ENCODE measurements at regions not wholly inside any gene's neighbourhood (a gene's known extent, or its start where the extent isn't known, plus 50 kb on each side); places are given as distances from the start of the nearest gene placed in this dataset.

DNA sequence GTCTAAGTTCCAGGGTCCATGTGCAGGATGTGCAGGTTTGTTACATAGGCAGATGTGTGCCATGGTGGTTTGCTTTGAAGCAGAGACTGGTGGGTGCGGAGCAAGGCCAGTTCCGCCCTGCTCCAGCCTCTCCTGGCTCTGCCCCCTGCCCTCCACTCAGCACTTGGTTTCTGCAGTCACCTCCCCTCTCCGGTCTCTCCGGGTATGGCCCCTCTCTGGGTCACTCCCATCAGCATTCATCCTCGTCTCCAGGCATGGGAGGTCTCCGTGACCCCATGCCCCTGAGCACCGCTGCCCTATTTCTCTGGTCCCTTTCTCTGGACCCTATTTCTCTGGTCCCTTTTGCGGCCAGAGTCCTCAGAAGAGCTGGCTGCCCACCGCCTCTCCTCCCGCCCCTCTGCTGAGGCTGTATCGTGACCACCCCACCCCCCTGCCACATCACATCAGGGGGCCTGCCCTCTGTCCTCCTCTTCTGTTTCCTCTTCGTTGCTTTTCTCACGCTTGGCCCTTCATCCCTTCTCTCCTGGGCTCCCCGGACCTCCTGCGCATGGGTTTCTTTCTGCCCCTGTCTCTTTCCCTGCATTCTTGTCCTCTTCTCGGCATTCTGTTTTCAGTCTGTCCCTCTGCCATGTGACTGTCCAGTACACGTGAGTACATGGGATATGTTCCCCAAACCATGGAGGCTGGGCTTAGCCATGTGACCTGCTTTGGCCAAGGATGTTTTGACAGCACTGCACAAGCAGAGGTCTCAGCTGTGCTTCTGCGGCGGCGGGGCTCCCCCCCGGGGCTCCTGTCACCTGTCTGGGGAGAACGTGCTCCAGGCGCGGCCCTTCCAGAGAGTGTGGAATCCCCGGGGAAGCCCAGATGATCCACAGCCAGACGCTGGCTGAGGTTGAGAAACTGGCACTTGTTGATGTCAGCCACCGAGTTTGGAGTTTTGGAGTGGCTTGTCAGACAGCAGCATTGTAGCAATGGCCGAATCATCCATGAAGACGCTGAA lies 54.4 kb upstream of the C1orf174 start:
- DNase-seq = no peak

DNA sequence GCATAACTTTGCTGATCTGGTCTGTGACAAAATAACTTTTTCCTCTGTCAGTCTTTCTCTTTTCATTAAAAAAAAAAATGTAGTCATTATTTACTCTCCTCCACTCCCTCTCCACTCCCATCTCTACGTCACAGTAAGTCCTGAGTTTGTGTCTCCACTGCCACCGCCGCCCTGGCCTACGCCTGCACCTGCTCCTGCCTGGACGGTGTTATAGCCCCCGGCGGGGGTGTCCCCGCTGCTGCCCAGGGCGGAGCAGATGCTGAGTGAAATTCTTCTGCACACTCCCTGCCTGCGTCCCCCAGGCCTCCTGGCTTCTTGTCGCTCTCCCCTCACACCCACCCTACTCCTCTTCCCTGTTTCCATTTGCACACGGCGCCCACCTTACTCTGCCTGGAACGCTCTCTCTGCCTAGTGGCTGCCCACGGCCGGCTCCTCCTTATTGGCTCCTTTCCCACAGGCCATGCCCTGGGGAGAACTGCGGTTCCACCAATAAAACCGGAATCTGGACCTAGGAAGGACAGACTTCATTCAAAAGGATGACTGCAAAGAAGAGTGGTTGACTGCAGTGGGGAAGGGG lies 55.2 kb upstream of the C1orf174 start:
- no peak for DNase-seq

DNA sequence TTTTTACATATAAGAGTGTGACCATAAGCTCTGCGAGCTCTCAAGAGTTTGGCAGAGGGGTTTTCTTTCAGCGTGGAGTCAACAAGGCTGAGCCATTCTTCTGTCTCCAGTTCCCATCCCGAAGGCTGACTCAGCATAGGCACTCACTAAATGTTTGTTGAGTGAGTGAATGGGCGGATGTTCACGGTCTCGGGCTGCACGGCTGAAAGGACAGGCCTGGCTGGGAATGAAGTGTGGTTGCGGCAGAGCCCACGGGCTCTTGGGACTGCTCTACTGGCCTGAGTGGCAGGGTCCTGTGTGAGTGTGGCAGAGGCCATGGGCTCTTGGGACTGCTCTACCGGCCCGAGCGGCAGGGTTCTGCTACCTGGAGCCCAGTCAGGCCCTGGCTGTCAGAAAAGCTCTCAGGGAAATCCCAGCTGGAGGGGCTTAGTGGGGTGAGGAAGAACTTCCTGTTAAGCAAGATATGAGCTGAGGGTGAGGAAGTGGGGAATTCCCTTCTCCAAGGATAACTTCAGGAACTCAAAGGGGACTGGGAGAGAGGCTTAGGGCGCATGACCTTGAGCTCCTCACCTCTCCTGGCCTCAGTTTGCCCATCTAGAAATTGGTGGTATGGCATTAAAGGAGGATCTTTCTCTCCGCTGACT lies 56.6 kb upstream of the C1orf174 start:
- DNase-seq = no peak

DNA sequence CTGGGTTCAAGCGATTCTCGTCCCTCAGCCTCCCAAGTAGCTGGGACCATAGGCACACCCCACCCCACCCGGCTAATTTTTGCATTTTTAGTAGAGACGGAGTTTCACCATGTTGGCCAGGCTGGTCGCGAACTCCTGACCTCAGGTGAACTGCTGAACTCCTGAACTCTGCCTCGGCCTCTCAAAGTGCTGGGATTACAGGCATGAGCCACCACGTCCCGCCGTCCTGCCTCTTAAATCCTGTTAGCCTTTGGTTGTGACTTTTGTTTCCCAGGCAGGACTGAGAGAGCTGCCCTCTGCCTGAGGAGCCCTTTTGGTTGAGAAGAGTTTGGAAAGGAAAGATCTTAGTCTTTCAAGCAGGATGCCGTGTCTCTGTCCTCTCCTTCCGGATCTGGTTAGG lies 59.3 kb upstream of the C1orf174 start:
- no peak for DNase-seq

DNA sequence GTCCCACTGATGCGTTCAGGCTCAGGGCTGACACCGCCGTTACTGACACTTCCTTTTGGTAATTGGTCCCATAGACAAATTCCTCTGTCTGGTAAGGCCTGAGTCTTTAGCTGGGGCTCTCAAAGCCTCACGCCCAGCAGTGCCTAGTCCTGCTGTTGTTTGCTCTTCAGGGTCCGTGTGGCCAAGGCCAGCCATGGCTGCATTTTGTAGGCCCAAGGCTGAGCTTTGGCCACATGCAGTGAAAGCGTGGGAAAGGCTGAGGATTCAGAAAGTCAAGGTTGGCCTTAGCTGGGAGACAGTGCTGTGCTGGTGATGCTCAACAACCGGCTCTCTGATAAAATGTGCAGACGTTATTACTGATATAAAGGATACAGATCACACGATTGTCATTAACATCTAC lies 63.5 kb upstream of the C1orf174 start:
- no peak for DNase-seq

DNA sequence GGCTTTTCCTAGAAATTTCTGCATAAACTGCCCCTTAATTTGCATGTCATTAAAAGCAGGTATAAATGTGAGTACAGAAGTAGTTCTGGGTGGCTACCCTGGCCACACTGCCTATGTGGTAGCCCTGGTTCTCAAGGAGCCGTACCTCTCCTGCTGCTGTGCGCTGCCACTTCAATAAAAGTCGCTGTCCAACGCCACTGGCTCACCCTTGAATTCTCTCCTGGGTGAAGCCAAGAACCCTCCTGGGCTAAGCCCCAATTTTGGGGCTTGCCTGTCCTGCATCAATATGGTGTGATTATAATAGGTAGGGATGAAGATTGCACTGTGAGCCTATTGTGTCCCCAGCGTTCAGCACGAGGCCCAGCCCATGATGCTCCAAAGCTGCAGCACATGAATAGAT lies 65.6 kb upstream of the C1orf174 start:
- no peak for DNase-seq

DNA sequence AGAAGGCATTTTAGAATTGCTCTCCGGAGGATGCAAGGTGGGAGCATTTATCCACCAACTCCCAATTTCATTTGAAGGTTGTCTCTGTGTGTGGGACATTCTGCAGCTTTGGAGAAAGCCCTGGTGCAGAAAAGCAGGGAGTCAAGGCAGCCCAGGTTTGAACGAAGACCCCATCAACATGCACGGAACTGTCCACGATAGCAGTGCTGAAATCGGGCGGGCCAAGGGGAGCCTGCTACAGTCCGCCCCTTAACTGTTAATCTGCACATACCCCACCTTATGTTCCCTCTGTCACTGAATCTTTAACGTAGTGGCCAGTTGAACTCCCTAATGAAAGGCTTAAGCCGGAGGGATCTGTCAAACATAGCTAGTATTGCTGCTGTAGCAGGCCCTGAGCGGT lies 68.8 kb upstream of the C1orf174 start:
- no peak for DNase-seq

DNA sequence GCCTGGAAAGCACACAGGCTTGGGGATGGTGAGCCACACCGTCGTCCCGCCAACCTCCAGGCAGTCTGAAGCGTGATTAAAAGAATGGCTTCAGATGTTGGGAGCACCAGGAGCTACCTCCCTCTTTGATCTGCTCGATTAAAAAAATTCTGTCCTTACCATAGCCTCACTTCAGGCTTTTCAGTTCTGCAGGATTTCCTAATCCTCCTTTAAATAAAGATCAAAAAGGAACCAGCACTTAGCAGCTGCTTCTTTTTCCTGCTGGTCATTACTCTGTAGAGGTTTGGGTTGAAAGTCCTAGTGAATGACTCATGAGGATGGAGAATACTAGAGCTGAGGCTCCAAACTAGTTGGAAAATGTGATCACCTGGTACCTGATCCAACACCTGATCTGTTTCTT lies 71.9 kb upstream of the C1orf174 start:
- DNase-seq = no peak

DNA sequence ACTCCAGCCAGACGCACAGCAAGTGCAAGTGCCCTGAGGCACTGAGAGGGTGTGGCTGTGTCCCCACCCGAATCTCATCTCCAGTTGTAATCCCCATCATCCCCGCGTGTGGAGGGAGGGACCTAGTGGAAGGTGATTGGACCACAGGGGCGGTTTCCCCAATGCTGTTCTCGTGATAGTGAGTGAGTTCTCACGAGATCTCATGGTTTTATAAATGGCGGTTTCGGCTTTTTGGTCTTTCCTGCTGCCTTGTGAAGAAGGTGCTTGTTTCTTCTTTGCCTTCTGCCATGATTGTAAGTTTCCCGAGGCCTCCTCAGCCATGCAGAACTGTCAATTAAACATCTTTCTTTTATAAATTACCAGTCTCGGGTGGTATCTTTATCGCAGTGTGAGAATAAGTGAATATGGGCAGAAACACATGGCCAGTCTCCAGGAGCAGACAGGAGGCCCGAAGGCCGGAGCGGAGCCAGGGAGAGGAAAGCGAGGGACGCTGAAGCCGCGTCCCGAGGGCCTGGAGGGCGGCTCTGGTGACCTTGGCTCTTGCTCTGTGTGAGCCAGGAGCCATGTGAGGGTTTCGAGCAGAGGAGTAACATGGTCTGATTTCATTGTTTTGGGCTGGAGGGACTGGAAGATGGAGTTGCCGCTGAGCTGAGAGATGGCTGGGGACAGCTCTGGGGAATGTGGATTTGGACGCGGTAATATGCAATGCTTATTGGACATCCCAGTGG lies 76.0 kb upstream of the C1orf174 start:
- DNase-seq = no peak

DNA sequence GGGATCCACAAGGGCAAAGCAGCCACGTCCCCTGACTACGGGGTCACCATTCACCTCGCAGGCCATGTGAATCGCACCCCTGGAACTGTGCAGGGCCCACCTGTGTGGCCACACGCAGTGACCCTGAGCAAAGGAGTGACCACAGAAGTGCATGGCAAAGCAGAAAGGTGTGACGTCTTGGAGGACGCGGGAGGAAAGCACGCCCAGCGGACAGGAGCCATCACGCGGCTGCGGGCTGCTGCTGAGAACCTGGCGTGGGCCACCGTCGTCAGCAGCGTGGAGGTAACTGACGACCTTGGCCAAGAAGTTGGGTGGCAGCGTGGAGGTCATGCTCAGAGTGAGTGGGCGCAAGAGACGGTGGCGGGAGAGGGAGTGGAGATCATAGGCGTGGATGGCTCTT lies 76.7 kb upstream of the C1orf174 start:
- no peak for DNase-seq

DNA sequence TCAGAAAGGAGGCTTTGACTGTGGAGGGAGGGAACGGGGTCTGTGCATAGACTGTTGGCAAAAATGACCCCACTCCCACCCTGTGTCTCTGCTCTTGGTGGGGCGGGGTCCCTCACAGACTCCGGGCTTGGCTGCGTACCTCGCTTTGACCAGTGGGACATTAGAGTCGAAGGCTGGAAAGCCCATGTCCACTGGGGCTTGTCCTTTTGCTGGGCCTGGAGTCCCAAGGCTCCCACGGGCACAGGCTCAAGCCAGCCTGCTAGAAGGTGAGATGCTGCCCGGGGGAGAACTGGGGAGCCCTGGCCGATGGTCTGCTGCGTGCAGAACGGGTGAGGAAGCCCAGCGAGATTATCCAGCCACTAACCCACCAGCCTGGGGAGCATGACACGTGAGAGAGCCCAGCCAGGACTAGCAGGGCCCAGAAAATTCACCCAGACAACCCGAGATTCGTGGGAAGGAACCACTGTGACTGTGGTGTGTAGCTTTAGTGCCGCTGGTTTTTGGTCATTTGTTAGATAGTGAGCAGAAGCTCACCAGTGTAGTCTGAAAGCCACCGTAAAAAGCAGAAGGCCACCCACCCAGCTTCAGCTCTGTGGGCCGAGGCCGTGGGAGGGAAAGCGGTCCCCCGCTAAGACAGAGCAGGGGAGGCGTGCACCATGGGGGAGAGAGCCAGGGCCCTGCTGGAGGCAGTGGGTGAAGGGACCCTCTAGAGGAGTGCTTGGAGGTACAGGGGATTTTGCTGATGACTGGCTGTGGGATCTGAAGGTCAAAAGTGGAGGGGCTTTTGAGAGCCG lies 78.3 kb upstream of the C1orf174 start:
- no peak for DNase-seq

DNA sequence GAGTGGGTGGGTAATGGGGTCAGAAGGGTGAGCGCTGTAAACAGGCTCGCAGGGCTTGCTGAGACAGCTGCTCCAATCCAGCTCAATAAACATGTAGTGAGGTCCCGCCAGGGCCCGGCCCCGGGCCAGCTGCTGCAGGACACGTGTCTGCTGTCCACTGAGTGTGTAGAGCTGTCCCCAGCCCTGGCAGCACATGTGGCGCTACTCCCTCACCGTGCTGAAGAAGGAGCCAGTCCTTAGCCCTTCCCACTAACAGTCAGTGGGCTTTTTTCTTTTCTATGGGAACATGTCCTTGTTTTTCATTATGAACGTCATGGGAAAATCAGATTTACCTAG lies 78.9 kb upstream of the C1orf174 start:
- no peak for DNase-seq

DNA sequence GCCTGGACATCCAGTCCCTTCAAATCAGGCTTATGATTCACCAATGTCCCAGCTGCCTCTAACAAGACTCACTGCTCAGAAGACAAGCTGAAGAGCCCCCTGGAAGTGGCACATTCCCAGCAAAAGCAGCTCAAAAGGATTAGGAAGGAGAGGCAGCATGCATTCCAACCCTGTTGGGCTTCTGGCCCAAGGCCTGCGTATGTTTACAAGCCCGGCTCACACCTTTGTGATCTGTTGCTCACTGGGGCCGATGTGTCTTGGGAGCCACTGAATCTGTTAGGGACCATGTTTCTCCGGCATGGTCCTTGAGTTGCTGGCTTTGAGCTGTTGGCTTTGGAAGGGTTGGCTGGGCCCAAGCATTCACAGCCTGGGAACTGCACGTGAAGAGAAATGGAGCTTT lies 81.2 kb upstream of the C1orf174 start:
- DNase-seq = no peak

DNA sequence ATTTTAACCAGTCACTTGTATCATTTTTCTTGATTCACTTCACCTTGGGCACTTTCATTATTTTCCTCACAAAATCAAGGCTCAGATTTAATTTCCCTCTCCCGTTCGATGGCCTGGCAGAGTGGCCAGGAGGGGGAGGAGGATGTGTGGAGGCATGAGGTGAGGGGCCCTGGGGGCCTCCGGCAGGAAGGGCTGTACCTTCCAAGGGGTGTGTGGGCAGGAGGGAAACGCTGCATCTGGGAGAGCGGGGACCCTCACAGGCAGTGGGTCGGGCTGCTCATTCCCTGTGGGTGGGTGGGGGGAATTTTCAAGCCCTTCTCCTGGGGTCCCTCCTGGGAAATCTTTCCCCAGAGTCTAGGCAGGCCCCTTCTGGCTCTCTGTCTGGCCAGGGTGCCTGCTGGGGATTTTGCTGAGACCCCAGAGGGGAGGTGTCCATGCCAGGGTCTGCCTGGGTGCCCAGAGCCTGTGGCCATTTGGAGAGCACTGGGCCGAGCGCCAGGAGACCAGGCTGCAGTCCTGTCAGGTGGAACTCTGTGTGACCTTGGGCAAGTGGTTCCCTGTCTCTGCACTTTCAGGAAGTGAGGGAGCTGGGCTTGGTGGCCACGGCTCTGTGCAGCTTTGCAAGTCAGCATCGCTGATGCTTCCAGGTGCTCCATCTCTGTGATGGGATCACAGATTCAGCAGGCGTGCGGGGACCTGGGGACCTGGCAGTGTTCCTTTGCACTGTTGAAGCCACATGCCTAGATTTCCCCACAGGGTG lies 81.9 kb upstream of the C1orf174 start:
- DNase-seq = no peak

DNA sequence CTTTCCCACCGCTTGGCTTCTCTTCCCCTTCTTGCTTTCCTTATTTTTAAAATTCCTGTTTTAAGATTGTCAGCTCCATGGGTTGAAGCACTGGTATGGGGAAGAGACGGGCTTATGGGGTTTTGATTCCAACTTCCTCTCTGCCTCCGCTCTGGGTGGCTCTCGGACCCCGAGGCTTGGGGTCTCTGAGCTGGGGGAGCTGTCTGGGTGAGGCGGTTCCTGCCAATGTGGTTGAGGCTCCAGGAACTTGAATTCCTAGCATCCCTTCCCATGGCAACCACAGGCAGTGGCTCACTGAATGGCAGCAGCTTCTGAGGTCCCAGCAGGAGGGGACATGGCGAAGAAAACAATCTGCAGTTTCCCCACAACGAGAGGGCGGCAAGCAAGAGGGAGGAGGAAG lies 83.1 kb upstream of the C1orf174 start:
- DNase-seq = no peak

DNA sequence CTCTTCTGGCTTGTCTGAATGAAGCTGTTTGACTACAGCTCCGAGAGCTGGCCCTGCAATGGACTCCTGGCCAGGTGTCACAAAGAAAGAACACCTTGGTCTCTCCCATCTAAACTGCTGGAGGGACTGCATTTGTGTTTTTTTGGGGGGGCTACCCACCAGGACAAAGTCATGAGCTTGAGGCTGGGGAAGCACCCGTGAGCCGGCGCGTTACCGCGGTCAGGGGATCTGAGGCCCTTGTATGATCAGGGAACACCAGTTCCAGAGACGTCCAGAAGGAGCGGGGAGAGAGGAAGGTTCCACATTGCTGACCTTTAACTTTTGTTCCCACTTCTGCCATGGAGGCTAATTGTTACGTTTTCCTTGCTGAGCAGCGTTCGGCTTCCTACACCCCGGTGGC lies 84.5 kb upstream of the C1orf174 start:
- no peak for DNase-seq

DNA sequence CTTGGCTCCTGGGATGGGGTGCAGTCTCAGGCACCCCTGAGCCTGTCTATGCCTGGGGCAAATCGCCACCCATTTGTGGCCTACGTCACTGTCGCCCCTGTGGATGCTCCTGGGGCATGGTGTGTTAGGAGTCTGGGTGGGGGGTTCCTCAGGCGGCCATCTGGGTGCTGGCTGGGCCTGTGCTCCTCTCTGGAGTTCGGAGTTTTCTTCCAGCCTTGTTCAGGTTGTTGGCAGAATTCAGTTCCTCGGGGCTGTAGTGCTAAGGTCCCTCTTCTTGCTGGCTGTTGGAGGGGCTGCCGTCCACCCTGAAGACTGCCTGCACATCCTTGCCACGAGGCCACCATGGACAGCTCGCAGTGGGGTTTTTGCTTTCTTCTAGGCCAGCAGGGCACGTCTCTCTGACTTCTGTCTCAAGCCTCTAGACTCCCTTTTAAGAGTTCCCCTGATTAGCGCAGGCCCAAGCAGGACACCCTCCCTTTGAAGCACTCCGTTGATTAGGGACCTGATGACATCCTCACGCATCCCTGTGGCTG lies 86.7 kb upstream of the C1orf174 start:
- DNase-seq = no peak

DNA sequence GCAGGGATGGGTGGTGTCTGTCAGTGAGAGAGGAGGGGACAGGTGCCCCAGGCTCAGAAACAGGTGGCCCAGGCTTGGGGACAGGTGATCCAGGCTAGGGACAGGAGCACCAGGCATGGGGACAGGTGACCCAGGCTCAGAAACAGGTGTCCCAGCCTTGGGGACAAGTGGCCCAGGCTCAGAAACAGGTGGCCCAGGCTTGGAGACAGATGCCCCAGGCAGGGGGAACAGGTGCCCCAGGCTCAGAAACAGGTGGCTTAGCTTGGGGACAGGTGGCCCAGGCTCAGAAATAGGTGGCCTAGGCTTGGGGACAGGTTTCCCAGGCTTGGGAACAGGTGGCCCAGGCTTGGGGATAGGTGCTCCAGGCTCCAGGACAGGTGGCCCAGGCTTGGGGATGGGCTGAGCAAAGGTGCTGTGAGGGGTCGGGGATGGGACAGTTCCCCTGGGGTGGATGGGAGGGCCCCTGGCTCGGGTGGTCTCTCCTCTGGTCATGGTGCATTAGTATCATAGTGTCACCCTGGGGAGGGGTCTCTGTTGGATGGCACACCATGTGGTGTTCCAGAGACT lies 87.7 kb upstream of the C1orf174 start:
- DNase-seq = no peak

DNA sequence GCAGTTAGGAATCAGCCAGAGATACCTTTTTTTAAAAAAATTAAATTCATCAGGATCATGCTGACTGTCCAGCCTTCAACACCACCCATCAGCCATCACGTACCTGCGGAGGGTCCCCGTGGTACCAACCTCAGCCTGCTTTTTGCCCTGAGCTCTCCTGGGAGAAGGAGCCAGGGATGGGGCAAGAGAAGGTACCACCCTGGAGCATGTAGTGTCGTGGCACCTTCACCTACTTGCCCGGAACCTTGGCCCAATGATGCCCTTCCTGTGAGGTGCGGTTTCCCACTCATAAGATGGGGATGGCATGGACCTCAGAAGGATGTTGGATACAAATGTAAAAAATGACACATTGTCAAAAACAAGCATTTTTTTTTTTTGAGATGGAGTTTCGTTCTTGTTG lies 88.4 kb upstream of the C1orf174 start:
- no peak for DNase-seq

DNA sequence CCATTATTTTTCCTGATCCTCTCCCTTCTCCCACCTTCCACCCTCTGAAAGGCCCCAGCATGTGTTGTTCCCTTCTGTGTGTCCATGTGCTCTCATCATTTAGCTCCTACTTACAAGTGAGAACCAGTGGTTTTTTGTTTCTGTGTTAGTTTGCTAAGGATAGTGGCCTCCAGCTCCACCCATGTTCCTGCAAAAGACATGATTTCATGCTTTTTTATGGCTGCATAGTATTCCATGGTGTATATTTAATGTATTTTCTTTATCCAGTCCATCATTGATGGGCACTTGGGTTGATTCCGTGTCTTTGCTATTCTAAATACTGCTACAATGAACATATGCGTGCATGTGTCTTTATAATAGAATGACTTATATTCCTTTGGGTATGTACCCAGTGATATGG lies 89.4 kb upstream of the C1orf174 start:
- no peak for DNase-seq

DNA sequence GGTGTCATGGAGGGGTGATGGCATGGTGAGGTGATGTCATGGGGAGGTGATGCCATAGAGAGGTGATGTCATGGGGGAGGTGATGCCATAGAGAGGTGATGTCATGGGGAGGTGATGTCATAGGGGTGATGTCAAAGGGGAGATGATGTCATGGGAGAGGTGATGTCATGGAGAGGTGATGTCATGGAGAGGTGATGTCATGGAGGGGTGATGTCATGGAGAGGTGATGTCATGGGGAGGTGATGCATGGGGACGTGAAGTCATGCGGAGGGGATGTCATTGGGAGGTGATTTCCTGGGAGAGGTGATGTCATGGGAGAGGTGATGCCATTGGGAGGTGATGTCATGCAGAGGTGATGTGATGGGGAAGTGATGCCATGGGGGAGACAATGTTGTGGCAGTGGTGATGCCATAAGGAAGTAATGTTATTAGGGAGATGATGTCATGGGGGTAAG lies 92.1 kb upstream of the C1orf174 start:
- DNase-seq = no peak

Measured in stimulated activated CD4-positive, alpha-beta T cell treated with anti-CD3 and anti-CD28 coated beads, Interleukin-12 subunit alpha, Interleukin-12 subunit beta, amount 100 ng/mL, for 4 hours (primary cell).